ENCODE measurements at regions not wholly inside any gene's neighbourhood (a gene's known extent, or its start where the extent isn't known, plus 50 kb on each side); places are given as distances from the start of the nearest gene placed in this dataset.

- H3K4me3 ChIP-seq, result no peak overlapping the region
- no peak overlapping the region for H3K27ac ChIP-seq
- H3K4me2 ChIP-seq, result no peak overlapping the region
- no peaks in the 10 kb centered on the region for H3K9me3 ChIP-seq
- ChIA-PET POLR2A (no interaction called here), CTCF (no interaction called here)
- DNase-seq (ENCODE audit: low read depth in 1 of 2, low spot score in 1 of 2) (no peak), FAIRE-seq (no peak), ATAC-seq (no peak)
- H3K4me1 ChIP-seq, result no peaks in the 10 kb centered on the region
- TF ChIP-seq PBX3 (IDR thresholded peaks at IDR 0.05) (no peak), CBX8 (IDR thresholded peaks at IDR 0.05) (no peak), ZNF302 (CRISPR knock-in tag; IDR thresholded peaks at IDR 0.05) (no peak), POLR2AphosphoS2 (conservative IDR thresholded peaks at IDR 0.05; ENCODE audit: low read length) (no peak), CTCF (IDR thresholded peaks at IDR 0.05) (no peak), CHD2 (IDR thresholded peaks at IDR 0.05; ENCODE audit: low read length, partially characterized antibody) (no peak), EP300 (IDR thresholded peaks at IDR 0.05) (no peak), CBX2 (IDR thresholded peaks at IDR 0.05; ENCODE audit: borderline replicate concordance, low read depth) (no peak), JUN (IDR thresholded peaks at IDR 0.05) (no peak), ZSCAN20 (CRISPR knock-in tag; IDR thresholded peaks at IDR 0.05) (no peak), SMC3 (IDR thresholded peaks at IDR 0.05) (no peak), JUNB (IDR thresholded peaks at IDR 0.05) (no peak), CHD4 (IDR thresholded peaks at IDR 0.05; ENCODE audit: borderline replicate concordance) (no peak), NPAS2 (CRISPR knock-in tag; IDR thresholded peaks at IDR 0.05; ENCODE audit: borderline replicate concordance) (no peak), HES2 (IDR thresholded peaks at IDR 0.05) (no peak)
These were observed 79.0 kb upstream of the B3GAT2 start for GRCh38 chr6:71035871-71036270.

GRCh38 chr6:71038711-71039344 is 82.0 kb upstream of the B3GAT2 start:
- no peak for TF ChIP-seq ESRRA (IDR thresholded peaks at IDR 0.05; ENCODE audit: borderline replicate concordance, low read length)
- TF ChIP-seq KDM1A (IDR thresholded peaks at IDR 0.05; ENCODE audit: low read depth), result no peak
- no peak for TF ChIP-seq PHF8 (IDR thresholded peaks at IDR 0.05; ENCODE audit: borderline replicate concordance, low read depth)
- TF ChIP-seq ZSCAN20 (CRISPR knock-in tag; IDR thresholded peaks at IDR 0.05), result no peak
- no peak for TF ChIP-seq CTCF (IDR thresholded peaks at IDR 0.05)
- TF ChIP-seq RARB (CRISPR knock-in tag; IDR thresholded peaks at IDR 0.05), result no peak
- TF ChIP-seq CHD2 (IDR thresholded peaks at IDR 0.05; ENCODE audit: low read length, partially characterized antibody), result no peak
- TF ChIP-seq EHMT2 (IDR thresholded peaks at IDR 0.05; ENCODE audit: low read depth), result no peak
- no peak for TF ChIP-seq CBX2 (IDR thresholded peaks at IDR 0.05; ENCODE audit: borderline replicate concordance, low read depth)
- no peak for TF ChIP-seq CBX8 (IDR thresholded peaks at IDR 0.05)
- no peak for TF ChIP-seq HOXB5 (CRISPR knock-in tag; IDR thresholded peaks at IDR 0.05)
- TF ChIP-seq SREBF2 (IDR thresholded peaks at IDR 0.05), result no peak
- no peak for TF ChIP-seq PBX3 (IDR thresholded peaks at IDR 0.05)
- TF ChIP-seq CHD4 (IDR thresholded peaks at IDR 0.05; ENCODE audit: borderline replicate concordance), result no peak
- TF ChIP-seq HOXA7 (CRISPR knock-in tag; IDR thresholded peaks at IDR 0.05), result no peak
- no peak for TF ChIP-seq ATOH8 (CRISPR knock-in tag; IDR thresholded peaks at IDR 0.05; ENCODE audit: low read depth)
- no peak for TF ChIP-seq HDAC2 (IDR thresholded peaks at IDR 0.05)
- TF ChIP-seq HES2 (IDR thresholded peaks at IDR 0.05), result no peak
- no peak for TF ChIP-seq FOSL2 (IDR thresholded peaks at IDR 0.05)
- no peak for TF ChIP-seq FOSL2 (CRISPR knock-in tag; IDR thresholded peaks at IDR 0.05)
- TF ChIP-seq TP53 (CRISPR knock-in tag; IDR thresholded peaks at IDR 0.05), result no peak
- no peaks in the 10 kb centered on the region for H3K9me3 ChIP-seq
- no peaks in the 10 kb centered on the region for H3K4me1 ChIP-seq
- POLR2A ChIA-PET, result no interaction called here
- DNase-seq (ENCODE audit: low read depth in 1 of 2, low spot score in 1 of 2) (no peak), FAIRE-seq (no peak), ATAC-seq (no peak)
- CTCF ChIA-PET, result interaction anchor here (0.7 kb wide), 1 partner anchor 25 kb away, joined by 3 read pairs; no protein-coding TSS in a partner anchor
- H3K4me2 ChIP-seq, result no peak overlapping the region
- no peak overlapping the region for H3K27ac ChIP-seq
- H3K4me3 ChIP-seq, result no peak overlapping the region
- 31% methylated on average over 8 of the region's 8 CpGs for WGBS (ENCODE audit: missing lambda C conversion rate)
